ENCODE measurements at regions not wholly inside any gene's neighbourhood (a gene's known extent, or its start where the extent isn't known, plus 50 kb on each side); places are given as distances from the start of the nearest gene placed in this dataset.
"Not testable (repeated sequence)": the region's sequence is repeated elsewhere in the genome, so short reads cannot be mapped to it uniquely, and the experiment has no call there.

DNA sequence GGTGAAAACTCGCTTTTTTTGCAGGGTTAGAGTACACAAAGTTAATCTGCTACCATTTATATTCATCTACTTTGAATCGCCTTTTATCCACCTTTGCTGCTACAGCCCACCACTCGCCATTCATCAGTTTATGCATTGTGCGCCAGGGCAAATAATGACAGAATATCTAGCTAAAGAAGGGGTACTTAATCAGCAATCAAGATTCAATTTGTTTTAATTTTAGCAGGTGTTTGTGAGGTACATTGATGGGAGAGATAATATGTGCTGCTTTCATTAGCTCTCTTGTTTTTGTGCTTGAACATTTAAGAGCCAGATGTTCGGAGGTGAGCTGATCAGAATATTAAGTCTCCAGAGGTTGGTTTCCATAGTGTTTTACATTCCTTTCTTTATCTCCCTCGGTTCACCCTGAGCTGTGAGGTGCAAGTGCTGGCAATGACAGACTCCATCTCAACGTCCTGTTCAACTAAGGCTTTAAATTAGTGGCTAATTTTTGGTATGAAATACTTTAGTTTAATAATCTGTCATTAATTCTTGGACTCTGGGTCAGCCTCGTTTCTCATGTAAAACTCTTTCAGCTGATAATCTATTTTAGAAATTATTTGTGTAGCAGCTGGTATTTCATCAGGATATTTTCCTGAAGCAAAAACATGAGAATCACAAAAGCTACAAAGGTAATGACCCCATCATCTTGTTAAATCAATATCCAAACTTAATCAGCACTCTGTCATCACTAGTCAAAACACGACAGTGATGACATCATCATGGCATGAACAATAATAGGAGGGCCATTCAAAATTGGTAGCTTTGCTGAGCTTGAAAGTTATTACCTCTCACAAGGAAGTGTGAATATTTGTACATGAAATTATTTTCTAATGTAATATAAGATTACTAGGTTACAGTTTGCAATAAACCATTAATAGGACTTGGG lies 479.9 kb upstream of the FANCL start:
- no peak for DNase-seq (ENCODE audit: low spot score)

DNA sequence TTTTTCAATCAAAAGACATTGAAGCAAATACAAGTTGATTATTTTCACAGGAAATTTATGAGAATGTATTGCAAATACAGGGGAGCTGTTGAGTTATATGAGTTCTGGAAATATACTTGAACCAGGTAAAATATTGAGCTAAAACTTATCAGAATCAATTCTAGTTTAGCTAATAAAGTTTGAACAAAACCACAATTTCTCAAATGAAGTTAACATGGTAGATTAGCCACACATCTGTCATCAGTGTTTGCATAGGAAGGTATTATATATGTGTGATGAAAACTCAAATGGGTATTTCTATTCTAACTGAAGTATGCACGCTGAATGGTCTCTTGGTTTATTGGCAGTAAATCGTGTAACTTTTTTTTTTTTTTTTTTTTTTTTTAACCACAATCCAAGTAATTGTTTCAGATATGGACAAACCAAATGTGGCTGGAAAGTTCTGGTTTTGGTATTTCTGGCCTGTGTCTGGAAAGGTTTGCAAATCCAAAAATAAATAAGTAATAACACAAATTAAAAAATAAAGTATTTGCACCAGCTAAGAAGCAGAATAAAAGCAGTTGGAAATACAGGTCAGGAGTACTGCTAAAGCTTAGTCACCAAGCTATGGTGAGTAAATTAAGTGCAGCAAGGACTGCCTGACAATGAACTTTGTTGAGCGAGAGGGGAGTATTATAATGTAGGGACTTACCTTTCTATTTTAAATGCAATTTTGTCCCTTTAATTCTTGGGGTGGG lies 479.1 kb upstream of the FANCL start:
- DNase-seq (ENCODE audit: low spot score) = no peak

DNA sequence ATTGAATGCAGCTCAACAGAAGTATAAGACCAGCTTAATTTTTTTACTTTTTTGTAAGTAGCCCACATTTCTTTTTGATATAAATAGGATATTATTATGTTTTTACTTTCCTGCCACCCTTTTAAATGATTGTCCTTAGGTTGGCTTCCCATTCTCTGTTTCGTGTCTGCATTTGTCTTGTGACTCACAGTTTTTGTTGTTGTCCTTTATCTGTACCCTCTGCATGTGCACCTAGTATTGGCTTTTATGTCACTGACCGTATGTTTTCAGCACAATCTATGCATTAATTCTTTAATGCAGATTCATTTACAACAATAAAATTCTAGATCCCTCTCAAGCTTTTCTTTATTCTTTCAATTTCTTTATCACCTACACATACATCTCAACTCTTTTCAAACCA lies 474.2 kb upstream of the FANCL start:
- DNase-seq (ENCODE audit: low spot score) = no peak

DNA sequence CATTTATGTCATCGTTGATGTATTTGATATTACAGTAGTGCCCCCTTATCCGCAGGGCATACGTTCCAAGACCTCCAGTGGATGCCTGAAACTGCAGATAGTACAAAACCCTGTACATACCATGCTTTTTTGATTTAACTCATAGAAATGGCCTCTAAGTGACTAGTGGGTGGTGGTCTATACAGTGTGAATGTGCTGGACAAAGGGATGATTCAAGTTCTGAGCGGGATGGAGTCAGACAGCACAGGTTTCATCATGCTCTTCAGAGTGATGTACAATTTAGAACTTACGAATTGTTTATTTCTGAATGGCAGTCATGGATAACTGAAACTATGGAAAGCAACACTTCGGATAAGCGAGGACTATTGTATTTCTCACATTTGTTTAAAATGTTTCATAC lies 473.1 kb upstream of the FANCL start:
- DNase-seq (ENCODE audit: low spot score) = no peak

DNA sequence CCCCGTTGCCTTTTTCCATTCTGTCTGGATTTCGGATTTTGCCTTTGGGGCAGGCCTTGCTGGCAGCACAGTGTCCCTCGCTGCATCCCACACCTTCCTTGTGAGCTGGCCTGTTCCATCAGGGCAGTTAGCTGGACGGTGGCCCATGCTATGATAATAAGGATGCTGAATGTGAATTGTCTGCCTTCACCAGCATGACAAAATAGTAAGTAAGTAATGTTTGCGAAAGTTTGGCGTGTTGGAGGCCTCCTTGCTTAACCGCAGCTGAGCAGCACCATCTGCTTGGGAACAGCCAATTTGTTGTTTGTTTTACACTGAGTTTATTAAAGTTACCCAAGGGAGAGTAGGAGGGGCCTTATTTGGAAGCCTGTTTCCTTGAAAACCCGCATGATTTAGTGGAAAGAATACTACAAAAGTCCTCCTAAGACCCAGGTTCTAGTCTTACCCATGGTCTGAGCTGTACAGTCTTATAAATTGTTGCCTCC lies 469.7 kb upstream of the FANCL start:
- DNase-seq (ENCODE audit: low spot score) = no peak

DNA sequence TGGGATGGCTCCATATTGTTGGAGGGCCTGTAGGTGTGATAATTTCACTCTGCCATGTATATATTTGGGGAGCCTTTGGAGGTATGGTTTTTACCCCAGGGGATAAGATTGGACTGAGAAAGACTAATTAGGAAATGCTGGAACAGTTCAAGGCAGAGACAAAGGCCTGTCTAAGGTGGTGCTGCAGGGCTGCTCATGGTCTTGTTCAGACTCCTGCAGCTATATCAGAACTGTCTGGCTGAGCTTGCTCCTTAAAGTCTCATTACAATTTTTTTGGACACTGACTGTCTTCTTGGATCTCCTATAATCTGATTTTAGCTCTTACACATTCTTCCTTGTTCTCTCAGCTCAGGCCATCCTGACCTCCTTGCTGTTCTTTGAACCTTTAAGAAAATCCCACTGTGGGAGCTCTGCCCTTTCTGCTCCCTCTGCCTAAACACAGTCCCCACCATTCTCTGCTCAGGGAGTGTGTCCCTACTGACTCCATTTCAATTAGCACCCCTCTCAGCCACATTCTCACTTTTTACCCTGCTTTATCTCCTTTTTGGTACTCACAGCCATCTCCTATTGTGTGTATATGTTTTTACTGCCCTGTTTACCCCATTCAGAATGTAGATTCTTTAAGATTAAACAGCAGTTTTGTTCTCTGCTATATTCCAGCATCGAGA lies 468.7 kb upstream of the FANCL start:
- no peak for DNase-seq (ENCODE audit: low spot score)

DNA sequence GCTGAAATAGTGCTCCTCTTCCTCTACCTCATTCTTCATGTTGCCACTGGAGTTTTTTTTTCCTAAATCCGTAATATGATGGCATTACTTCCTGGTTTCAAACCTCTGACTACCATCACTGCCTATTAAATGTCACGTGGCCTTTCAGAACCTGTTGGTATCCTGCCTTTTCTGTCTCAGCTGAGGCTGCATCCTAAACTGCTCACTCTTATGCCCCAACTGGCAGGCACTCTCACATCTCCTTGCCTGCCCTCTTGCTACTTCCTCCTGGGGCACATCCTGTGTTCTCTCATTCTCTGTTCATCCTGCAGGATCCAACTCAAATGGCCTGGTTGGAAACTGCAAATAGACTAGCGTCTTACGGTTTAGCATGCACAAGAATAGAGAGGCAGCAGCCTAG lies 468.1 kb upstream of the FANCL start:
- no peak for DNase-seq (ENCODE audit: low spot score)

DNA sequence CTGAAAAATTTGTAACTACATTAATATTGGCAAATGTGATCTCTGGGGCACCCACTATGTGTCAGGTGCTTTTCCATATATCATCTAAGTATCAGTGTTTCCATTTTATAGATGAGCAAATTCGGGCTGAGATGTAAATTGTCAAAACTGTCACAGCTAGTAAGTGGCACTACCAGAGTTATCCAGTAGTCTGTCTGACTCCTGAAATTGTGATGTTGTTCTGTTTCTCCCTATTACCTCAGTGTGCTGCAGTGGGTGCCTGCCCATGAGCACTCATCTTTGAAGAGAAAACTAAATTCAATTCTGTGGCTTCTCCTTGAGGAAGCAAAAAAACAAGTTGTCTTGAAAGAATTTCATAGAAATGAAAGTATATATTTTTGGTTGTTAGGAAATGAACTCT lies 467.4 kb upstream of the FANCL start:
- no peak for DNase-seq (ENCODE audit: low spot score)

DNA sequence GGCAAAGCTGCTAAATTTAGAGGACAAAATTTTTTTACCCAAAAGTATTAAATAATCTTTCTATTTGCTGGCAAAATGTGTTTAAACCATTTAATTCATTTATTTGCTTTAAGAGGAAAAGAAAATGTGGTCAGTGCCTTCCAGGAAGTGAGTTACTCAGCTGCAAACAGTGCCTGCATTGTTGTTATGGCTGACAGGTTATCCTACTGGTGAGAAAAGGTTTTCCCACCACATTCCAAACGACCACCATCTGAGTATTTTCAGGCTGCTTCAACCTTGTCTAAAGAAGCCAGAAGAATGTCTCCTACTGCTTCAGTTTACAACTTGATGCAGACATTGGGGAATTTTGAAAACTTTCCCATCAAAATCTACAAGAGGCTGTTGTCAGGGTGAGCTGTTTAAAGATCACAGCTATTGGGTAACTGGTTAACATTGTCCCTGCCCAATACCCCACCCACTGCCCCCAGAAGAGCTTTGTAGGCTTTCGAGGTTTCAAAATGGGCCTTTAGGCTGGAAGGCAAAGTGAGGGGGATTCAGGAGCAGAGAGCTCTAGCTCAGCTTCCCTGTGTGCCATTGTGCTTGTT lies 461.3 kb upstream of the FANCL start:
- no peak for DNase-seq (ENCODE audit: low spot score)

DNA sequence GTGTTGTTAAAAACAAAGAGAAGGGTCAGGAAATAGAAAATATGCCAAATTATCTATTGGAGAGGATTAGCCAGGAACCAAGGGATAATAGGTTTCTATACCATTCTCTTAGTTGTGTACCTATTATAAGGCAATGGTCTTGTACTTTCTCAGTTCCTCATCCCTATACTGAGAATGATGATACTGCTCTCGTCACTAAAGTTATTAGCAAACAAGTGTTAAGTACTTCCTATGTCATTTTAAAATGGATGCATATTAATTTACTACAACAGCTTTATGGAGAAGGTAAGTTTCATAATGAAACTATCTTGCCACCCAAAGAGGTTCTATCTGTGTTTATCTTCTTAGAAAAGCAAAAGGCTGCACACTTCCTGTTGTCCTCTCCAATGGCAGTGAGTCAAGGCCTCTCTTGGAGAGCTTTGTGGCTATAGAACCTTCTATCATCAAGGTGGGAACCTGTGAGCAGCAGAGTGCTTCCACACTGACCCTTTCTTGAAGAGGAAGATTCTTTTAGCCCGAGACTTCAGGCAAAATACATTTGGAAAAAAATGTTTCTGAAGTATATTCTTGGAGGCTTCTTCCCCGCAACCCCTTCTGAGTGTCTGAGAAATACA lies 460.7 kb upstream of the FANCL start:
- DNase-seq (ENCODE audit: low spot score) = no peak

DNA sequence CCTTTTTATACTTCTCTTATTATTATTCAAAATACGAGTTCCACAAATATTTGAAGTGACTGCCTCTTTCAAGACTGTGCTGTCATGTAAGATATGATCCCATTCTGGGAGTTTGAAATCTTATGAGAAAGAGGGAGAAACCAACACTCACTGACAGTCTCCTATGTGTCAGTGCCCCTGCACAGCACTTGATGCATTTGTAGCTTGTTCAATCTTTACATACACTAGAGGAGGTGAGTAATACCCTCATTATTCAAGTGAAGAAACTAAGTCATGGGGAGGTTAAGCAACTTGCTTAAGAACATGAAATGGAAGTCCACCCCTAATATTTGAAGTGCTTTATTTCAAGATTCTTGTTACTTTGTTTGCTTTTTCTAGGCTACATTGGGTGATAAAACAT lies 459.5 kb upstream of the FANCL start:
- no peak for DNase-seq (ENCODE audit: low spot score)

DNA sequence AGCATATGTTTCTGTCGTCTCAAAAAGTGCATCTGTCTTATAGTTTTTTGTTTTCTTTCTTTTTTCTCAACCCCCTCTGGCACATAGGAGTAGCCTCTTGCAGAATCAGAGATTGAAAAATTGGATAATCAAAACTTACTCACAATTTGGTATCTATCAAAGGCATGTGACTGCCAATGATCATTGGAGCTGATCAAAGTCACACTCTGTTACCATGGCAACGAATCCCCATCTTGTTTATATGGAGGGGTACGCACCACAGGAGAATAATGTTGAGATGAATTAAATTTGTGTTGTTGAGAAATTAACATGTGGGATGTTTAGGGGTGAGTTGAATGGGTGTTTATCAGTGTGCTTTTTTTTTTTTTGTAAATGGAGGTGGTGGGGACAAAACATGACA lies 458.3 kb upstream of the FANCL start:
- no peak for DNase-seq (ENCODE audit: low spot score)

DNA sequence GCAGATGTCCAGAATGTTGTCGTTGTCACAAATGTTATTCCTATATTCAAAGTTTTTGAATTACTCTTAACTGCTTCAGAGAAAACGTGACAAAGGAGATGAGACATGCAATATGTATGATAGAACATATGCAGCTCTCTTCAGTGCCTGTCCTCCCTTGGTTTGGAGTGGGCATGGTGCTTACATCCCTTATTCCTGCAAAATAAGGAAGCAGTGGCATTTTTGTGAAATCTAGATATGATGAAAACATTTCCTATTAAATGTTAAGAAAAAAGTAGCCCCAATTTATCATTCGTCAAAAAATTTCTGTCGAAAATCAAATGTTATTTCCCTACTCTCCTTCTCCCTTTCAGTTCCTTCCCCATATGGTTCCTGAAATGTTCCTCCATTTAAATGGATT lies 457.5 kb upstream of the FANCL start:
- no peak for DNase-seq (ENCODE audit: low spot score)

DNA sequence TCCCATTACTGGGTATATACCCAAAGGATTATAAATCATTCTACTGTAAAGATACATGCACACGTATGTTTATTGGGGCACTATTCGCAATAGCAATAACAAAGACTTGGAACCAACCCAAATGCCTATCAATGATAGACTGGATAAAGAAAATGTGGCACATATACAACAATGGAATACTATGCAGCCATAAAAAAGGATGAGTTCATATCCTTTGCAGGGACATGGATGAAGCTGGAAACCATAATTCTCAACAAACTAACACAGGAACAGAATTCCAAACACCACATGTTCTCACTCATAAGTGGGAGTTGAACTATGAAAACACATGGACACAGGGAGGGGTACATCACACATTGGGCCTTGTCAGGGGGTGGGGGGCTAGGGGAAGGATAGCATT lies 453.0 kb upstream of the FANCL start:
- not testable (repeated sequence) for DNase-seq (ENCODE audit: low spot score)

DNA sequence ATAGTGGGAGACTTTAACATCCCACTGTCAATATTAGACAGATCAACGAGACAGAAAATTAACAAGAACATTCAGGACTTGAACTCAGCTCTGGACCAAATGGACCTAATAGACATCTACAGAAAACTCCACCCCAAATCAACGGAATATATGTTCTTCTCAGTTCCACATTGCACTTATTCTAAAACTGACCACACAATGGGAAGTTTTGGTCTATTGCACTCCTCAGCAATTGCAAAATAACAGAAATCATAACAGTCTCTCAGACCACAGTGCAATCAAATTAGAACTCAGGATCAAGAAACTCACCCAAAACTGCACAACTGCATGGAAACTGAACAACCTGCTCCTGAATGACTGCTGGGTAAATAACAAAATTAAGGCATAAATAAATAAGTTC lies 449.9 kb upstream of the FANCL start:
- not testable (repeated sequence) for DNase-seq (ENCODE audit: low spot score)

DNA sequence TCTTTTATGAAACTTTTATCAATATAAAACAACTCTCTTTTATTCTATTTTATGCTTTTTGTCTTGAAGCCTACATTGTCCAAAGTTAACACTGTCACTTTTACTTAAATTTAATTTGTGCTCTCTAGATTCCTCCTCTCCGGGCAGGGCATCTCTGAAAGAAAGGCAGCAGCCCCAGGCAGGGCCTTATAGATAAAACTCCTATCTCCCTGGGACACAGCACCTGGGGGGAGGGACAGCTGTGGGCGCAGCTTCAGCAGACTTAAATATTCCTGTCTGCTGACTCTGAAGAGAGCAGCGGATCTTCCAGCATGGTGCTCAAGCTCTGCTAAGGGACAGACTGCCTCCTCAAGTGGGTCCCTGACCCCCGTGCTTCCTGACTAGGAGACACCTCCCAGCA lies 447.7 kb upstream of the FANCL start:
- DNase-seq (ENCODE audit: low spot score) = no peak

DNA sequence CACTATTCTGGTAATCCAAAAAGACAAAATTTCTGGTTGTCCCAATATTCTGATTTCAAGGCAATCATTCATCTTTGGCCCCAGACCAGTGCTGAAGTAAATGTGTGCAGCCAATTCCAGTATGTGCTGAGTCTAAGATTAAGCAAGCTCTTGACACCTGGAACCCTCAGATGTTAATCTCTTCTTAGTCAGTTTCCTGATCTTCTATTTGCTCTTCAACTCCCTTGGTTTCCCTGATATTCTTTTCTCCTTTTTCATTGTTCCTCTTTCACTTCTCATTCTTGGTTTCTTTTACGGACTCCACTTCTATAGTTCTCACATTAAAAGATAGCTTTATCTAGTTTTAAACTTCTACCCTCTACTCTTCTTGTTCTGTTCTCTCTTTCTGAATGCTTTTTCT lies 445.7 kb upstream of the FANCL start:
- no peak for DNase-seq (ENCODE audit: low spot score)

DNA sequence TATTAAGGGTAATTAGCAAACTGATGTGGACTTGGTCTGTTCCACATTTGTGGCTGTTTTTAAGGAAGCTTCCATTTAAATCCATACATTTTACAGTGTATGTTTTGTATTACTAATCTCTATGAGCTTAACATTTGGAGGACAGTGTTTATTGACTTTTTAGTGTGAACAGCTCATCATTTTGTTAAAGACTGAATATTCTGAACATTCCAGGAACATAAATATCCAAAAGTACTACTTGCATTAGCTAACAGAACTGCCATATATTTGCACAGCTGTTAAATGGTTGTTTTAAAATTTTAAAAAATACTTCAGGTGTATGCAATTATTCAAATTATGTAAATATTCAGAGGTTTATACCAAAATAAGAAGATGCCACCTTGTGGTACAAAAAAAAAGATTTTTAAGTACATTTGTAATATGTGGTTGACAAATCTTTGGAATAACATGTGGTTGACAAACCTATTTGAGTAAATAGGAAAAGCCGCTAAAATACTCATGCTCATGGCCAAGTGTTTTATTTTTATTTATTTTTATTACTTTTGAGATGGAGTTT lies 439.7 kb upstream of the FANCL start:
- no peak for DNase-seq (ENCODE audit: low spot score)

DNA sequence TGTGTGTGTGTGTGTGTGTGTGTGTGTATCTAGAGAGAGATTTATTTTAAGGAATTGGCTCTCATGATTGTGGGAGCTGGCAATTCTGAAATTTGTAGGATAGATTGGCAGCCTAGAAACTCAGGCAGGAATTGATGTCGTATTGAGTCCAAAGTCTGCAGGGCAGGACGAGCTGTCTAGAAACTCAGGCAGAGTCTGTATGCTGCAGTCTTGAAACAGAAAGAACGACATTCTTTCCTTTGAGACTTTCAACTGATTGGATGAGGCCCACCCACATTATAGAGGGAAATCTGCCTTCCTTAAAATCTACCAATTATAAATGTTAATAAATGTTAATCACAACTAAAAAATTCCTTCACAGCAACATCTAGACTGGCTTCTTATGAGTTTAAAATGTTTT lies 436.6 kb upstream of the FANCL start:
- no peak for DNase-seq (ENCODE audit: low spot score)

DNA sequence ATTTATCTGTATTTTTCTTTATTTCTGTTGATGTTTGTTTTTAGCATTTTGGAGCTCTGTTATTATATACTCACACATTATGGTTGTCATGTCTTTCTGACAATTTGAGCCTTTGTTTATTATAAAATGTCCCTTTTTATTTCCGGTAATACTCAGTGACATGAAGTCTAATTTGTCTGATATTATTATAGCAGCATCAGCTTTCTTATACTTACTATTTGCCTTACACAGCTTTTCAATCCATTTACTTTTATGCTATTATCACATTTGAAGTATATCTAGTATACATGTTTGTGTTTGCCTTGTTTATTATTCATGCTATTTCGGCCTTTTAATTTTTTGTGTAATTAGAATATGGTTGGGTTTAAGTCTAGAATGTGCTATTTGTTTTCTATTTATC lies 430.6 kb upstream of the FANCL start:
- no peak for DNase-seq (ENCODE audit: low spot score)

DNA sequence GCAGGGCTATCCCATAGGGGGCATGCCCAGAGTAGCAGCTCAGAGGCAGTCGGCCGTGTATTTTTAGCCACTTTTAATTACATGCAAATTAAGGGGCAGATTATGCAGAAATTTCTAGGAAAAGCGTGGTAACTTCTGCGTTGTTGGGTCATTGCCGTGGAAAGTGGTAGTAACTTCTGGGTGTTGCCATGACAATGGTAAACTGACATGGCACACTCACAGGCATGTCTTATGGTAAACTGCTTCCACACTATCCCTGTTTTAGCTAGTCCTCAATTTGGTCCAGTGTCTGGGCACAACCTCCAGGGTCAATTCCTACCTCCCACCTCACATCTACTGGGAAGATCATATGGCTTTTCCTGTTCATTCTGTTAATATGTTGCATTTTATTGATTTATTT lies 428.9 kb upstream of the FANCL start:
- DNase-seq (ENCODE audit: low spot score) = no peak
